ENCODE measurements at regions not wholly inside any gene's neighbourhood (a gene's known extent, or its start where the extent isn't known, plus 50 kb on each side); places are given as distances from the start of the nearest gene placed in this dataset.

DNA sequence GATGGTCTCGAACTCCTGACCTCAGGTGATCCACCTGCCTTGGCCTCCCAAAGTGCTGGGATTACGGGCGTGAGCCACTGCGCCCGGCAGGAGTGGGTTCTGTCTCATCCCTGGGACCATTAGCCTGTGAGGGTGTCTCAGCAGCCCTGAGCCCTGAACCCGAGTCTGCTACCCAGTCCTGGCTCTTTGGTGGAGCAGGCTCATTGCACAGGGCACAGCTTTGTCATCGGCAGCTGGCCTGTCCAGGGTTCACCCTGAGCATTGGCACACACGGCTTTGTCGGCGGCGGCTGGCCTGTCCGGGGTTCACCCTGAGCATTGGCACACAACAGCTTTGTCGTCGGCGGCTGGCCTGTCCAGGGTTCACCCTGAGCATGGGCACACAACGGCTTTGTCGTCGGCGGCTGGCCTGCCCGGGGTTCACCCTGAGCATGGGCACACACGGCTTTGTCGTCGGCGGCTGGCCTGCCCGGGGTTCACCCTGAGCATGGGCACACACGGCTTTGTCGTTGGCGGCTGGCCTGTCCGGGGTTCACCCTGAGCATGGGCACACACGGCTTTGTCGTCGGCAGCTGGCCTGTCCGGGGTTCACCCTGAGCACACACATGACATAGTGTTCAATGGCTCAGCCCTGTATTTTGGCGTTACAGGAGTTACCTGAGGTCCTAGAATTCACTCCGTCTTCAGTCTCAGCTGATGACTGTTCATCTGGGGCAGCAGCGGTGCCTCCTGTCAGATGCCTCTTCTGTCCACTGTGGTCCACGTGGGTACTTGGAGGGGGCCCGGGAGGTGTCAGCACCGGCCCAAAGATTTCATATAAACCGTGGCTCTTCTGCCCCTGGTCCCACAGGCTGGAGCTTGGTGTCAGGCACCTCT, 1082.5 kb downstream of the BRD1 start:
- TF ChIP-seq TAF1 (IDR thresholded peaks at IDR 0.05; ENCODE audit: low read depth, low read length) = no peak
- TF ChIP-seq POLR2A (IDR thresholded peaks at IDR 0.05; ENCODE audit: low read depth, low read length) = no peak
- TF ChIP-seq SPI1 (IDR thresholded peaks at IDR 0.05; ENCODE audit: low read depth, low read length) = no peak
- TF ChIP-seq PAX5 (IDR thresholded peaks at IDR 0.05; ENCODE audit: insufficient read depth, low read length, severe bottlenecking) = no peak
- no peak for TF ChIP-seq POU2F2 (IDR thresholded peaks at IDR 0.05; ENCODE audit: low read depth, low read length)
- TF ChIP-seq POLR2AphosphoS5 (IDR thresholded peaks at IDR 0.05; ENCODE audit: low read depth, low read length) = no peak
- FAIRE-seq = no peak

DNA sequence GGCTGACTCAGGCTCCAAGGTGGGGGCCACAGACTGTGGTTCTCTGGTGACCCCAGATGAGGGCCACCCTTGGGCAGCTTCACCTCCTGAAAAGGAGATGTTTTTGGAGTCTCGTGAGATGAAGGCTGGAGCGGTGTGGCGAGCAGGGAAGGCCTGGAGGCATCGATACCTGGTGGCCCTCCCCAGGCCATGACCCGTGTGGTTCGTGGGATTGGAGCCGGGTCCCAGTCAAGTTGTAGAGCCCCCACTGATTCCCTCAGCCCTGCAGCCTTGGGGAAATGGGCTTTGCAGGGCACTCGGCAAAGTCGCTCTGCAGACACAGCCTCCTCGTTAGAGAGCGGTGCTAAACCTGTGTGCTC, 1083.4 kb downstream of the BRD1 start:
- DNase-seq (ENCODE audit: insufficient read length, low spot score) (no peak), FAIRE-seq (no peak)
- TF ChIP-seq POU2F2 (IDR thresholded peaks at IDR 0.05; ENCODE audit: low read depth, low read length) (no peak), SPI1 (IDR thresholded peaks at IDR 0.05; ENCODE audit: low read depth, low read length) (no peak), POLR2AphosphoS5 (IDR thresholded peaks at IDR 0.05; ENCODE audit: low read depth, low read length) (no peak), PAX5 (IDR thresholded peaks at IDR 0.05; ENCODE audit: insufficient read depth, low read length, severe bottlenecking) (no peak), POLR2A (IDR thresholded peaks at IDR 0.05; ENCODE audit: low read depth, low read length) (no peak), TAF1 (IDR thresholded peaks at IDR 0.05; ENCODE audit: low read depth, low read length) (no peak)

More for the DNA sequence above, 1082.5 kb downstream of the BRD1 start:
- DNase-seq (ENCODE audit: insufficient read length, low spot score) = no peak

DNA sequence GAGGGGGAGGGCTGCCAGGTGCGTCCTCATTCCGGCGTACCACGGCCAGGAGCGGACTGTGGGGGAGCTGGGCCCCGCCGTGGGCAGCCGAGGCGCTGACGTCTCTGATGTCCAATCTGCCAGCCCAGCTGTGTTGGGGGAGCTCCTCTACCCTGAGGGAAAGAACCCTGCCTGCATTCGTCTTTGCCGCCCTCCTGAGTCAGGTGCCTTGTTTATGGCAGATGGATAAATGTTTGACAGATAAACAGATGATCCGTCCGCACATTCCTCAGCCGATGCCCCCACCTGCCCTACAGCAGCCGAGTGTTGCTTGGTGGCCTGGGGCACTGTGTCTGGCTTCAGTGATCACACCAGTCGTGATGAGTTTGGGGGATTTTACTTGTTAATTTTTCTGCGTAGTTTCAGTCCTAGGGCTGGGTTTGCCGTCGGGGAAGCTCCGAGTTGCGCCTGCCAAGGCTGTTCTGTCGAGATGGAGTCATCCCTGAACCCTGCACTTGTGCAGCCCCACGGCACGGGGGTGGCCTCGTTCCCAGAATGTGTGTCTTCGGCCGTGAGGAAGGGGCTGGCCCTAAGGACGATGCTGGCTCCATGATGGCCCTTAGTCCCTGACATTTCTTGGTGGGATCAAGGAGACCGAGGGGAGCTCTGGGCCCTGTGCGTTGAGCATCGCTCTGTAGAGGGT, 1083.9 kb downstream of the BRD1 start:
- FAIRE-seq = no peak
- no peak for DNase-seq (ENCODE audit: insufficient read length, low spot score)
- TF ChIP-seq POLR2A (IDR thresholded peaks at IDR 0.05; ENCODE audit: low read depth, low read length) (no peak), SPI1 (IDR thresholded peaks at IDR 0.05; ENCODE audit: low read depth, low read length) (no peak), POLR2AphosphoS5 (IDR thresholded peaks at IDR 0.05; ENCODE audit: low read depth, low read length) (no peak), PAX5 (IDR thresholded peaks at IDR 0.05; ENCODE audit: insufficient read depth, low read length, severe bottlenecking) (no peak), POU2F2 (IDR thresholded peaks at IDR 0.05; ENCODE audit: low read depth, low read length) (no peak), TAF1 (IDR thresholded peaks at IDR 0.05; ENCODE audit: low read depth, low read length) (no peak)

DNA sequence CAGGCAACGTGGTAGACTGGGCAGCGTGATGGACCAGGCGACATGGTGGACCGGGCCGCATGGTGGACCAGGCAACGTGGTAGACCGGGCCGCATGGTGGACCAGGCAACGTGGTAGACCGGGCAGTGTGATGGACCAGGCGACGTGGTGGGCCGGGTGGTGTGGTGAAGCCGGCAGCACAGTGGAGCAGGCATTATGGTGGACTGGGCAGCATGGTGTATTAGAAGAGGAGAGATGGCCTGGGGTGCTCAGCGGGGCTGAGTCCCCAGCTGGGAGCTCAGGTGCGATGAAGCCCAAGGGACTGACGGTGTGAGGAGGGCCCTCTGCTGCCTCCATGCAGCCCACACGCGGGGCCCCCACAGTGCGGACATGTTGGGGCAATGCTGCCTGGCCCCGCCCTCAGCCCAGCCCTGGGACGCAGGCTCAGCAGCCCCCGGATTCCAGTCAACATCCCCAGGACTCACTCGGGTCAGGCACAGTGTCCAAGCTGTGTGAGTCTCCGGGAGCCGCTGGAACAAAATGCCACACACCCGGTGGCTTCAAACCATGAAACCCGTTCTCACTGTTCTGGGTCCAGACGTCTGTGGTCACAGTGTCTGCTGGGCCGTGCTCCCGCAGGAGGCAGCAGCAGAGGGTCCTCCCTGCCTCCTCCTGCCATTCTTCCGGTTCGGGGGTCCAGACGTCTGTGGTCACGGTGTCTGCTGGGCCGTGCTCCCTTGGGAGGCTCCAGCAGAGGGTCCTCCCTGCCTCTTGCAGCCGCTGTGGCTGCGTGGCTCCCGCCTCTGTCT, 1084.9 kb downstream of the BRD1 start:
- no peak for FAIRE-seq
- no peak for DNase-seq (ENCODE audit: insufficient read length, low spot score)
- TF ChIP-seq SPI1 (IDR thresholded peaks at IDR 0.05; ENCODE audit: low read depth, low read length) = no peak
- no peak for TF ChIP-seq POLR2A (IDR thresholded peaks at IDR 0.05; ENCODE audit: low read depth, low read length)
- TF ChIP-seq PAX5 (IDR thresholded peaks at IDR 0.05; ENCODE audit: insufficient read depth, low read length, severe bottlenecking) = no peak
- TF ChIP-seq POU2F2 (IDR thresholded peaks at IDR 0.05; ENCODE audit: low read depth, low read length) = no peak
- no peak for TF ChIP-seq POLR2AphosphoS5 (IDR thresholded peaks at IDR 0.05; ENCODE audit: low read depth, low read length)
- no peak for TF ChIP-seq TAF1 (IDR thresholded peaks at IDR 0.05; ENCODE audit: low read depth, low read length)

DNA sequence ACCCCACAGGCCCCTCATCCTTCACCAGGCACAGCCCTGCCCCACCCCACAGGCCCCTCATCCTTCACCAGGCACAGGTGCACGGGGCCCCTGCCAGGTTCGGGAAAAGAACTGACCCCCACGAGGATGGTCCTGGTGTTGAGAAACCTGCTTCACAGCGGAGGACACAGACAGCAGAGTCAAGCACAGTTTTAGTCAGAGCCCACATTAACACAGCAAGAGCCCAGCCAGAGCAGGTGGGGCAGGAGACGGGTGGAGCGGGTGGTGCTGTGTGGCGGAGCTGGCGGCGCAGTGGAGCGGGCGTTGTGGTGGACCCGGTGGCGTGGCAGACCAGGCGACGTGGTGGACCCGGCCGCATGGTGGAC, 1085.5 kb downstream of the BRD1 start:
- FAIRE-seq (no peak), DNase-seq (ENCODE audit: insufficient read length, low spot score) (no peak)
- no peak for TF ChIP-seq POU2F2 (IDR thresholded peaks at IDR 0.05; ENCODE audit: low read depth, low read length)
- no peak for TF ChIP-seq POLR2AphosphoS5 (IDR thresholded peaks at IDR 0.05; ENCODE audit: low read depth, low read length)
- no peak for TF ChIP-seq SPI1 (IDR thresholded peaks at IDR 0.05; ENCODE audit: low read depth, low read length)
- no peak for TF ChIP-seq PAX5 (IDR thresholded peaks at IDR 0.05; ENCODE audit: insufficient read depth, low read length, severe bottlenecking)
- TF ChIP-seq TAF1 (IDR thresholded peaks at IDR 0.05; ENCODE audit: low read depth, low read length) = no peak
- no peak for TF ChIP-seq POLR2A (IDR thresholded peaks at IDR 0.05; ENCODE audit: low read depth, low read length)

DNA sequence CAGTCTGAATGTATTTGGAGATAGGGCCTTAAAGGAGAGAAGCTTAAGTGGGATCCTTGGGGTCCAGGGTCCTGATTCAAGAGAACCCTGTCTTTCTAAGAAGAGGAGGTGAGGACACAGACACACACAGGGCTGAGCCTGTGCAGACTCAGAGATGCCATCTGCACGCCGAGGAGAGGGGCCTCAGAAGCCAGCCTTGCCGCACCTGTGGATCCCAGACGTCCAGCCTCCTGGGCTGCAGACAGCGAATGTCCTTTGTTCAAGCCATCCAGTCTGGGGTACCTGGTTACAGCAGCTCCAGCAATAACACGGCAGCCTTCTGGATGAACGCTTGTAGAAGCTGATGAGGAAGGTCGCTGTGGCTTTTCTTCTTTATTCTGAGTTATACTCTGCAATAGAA, 1086.1 kb downstream of the BRD1 start:
- no peak for TF ChIP-seq TAF1 (IDR thresholded peaks at IDR 0.05; ENCODE audit: low read depth, low read length)
- no peak for TF ChIP-seq POU2F2 (IDR thresholded peaks at IDR 0.05; ENCODE audit: low read depth, low read length)
- no peak for TF ChIP-seq SPI1 (IDR thresholded peaks at IDR 0.05; ENCODE audit: low read depth, low read length)
- no peak for TF ChIP-seq POLR2A (IDR thresholded peaks at IDR 0.05; ENCODE audit: low read depth, low read length)
- TF ChIP-seq PAX5 (IDR thresholded peaks at IDR 0.05; ENCODE audit: insufficient read depth, low read length, severe bottlenecking) = no peak
- TF ChIP-seq POLR2AphosphoS5 (IDR thresholded peaks at IDR 0.05; ENCODE audit: low read depth, low read length) = no peak
- FAIRE-seq (no peak), DNase-seq (ENCODE audit: insufficient read length, low spot score) (no peak)

DNA sequence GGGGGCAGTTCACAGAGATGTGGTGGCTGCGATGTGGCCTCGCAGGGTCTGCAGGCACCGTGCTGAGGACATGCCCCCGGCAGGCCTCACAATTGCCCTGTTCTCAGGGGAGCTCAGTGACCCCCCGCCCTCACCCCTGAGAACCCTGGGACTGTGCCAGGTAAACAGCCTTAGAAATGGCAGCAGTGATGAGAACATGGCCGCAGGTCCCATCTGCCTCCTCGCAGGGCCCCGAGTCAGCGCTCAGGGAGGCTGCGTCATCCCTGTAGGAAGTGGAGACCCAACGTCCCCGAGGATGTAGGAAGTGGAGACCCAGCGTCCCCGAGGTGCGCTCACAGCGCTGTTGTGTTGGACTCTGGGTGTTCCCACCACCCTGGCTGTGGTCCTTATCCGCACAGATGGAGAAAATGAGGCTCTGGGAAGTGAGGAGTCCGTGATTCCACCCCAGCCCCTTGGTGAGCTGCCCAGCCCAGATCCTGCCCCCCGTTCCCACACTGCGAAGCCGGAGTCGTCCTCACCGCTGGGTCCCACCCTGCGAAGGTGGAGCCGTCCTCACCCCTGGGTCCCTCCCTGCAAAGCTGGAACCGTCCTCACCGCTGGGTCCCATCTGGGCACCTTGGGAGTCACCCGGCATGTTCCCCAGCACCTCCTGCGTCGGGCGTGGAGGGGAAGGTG, 1086.8 kb downstream of the BRD1 start:
- DNase-seq (ENCODE audit: insufficient read length, low spot score) (no peak), FAIRE-seq (no peak)
- TF ChIP-seq POLR2A (IDR thresholded peaks at IDR 0.05; ENCODE audit: low read depth, low read length) (no peak), SPI1 (IDR thresholded peaks at IDR 0.05; ENCODE audit: low read depth, low read length) (no peak), POLR2AphosphoS5 (IDR thresholded peaks at IDR 0.05; ENCODE audit: low read depth, low read length) (no peak), TAF1 (IDR thresholded peaks at IDR 0.05; ENCODE audit: low read depth, low read length) (no peak), PAX5 (IDR thresholded peaks at IDR 0.05; ENCODE audit: insufficient read depth, low read length, severe bottlenecking) (no peak), POU2F2 (IDR thresholded peaks at IDR 0.05; ENCODE audit: low read depth, low read length) (no peak)

DNA sequence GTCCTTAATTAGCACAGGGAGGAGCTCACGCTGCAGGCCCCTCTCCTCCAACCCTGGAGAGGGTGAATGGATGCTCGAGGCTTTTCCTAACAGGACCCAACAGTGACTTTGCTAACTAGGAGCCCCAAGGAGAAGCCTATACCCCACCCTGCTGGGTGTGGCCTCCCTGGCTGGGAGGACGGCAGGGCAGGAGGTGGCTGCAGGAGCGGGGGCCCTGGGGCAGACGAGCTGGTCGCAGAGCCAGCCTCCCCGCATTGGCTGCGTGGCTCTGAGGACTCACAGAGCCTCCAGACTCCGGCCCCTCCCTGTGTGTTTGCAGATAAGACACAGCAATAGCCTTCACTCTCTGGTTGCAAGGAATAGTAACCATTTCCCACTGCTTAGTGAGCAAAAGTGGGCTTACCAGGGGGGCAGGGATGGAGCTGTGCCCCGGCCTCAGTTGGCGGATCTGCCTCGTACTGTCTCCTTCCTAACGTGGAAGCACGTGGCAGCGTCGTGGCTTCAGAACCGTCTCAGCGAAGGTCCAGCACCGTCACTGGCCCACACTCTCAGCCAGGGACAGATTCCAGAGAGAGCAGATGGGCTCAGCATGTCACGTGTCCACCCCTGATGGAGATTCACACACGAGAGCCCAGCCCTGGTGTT, 1087.5 kb downstream of the BRD1 start:
- FAIRE-seq (no peak), DNase-seq (ENCODE audit: insufficient read length, low spot score) (no peak)
- TF ChIP-seq TAF1 (IDR thresholded peaks at IDR 0.05; ENCODE audit: low read depth, low read length) (no peak), SPI1 (IDR thresholded peaks at IDR 0.05; ENCODE audit: low read depth, low read length) (no peak), POU2F2 (IDR thresholded peaks at IDR 0.05; ENCODE audit: low read depth, low read length) (no peak), PAX5 (IDR thresholded peaks at IDR 0.05; ENCODE audit: insufficient read depth, low read length, severe bottlenecking) (no peak), POLR2AphosphoS5 (IDR thresholded peaks at IDR 0.05; ENCODE audit: low read depth, low read length) (no peak), POLR2A (IDR thresholded peaks at IDR 0.05; ENCODE audit: low read depth, low read length) (no peak)

All from GM12891 (cell line).